ENCODE measurements at regions not wholly inside any gene's neighbourhood (a gene's known extent, or its start where the extent isn't known, plus 50 kb on each side); places are given as distances from the start of the nearest gene placed in this dataset.

DNA sequence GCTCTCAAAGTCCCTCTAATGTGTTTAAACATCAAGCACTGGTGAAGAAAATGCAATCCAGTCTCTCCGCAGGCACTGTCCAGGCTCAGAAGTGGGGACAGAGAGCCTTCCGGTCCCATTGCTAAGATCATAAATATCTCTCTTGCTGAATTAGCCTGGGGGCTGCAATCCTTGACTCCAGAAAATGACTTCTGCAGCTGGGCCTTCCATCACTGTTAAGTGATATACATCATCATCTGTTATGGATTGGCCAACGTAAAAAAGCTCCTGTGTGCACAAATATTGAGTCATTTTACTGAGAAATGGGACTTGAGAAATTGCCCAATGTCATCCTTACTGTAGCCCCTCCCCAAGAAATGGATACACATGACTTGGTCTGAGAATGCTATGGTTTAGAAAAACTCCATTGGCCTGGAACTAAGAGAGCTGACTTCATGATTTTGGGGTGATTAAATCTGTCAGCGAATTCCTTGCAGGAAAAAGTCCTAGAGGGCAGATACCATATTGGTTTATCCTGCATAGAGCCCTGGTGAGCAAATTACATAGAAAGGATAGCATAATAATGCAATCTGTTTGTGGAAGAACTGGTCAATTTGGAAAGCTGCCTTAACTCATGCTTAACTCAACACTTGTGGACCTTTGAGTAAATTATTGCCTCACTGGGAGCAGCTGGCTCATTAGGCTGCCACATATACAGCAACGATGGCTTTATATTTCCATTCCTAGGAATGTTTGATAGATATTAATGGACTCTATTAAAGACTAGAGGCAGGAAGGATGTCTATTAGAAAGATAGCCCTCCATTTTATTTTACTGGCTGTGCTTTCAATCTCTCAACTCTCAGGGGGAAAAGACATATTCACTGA is 346.1 kb downstream of the GBA3 start:
- H3K4me1 ChIP-seq (ENCODE audit: low read length): no peaks in the 10 kb centered on the region
- no peak overlapping the region for H3K27ac ChIP-seq (ENCODE audit: low read length)
- H3K27me3 ChIP-seq (ENCODE audit: low read length): 0 out of 2 replicates have a peak, but pooled peaks cover 2% of the 10 kb centered on the region
- H2AFZ ChIP-seq (ENCODE audit: low read length): no peak overlapping the region
- DNase-seq: no peak
- H3K4me2 ChIP-seq (ENCODE audit: low read depth, low read length, poor library complexity, severe bottlenecking): no peak overlapping the region
- H3K9me2 ChIP-seq (replicated peaks; ENCODE audit: insufficient read depth, low read length): no peaks in the 10 kb centered on the region
- no peaks in the 10 kb centered on the region for H4K20me1 ChIP-seq (ENCODE audit: insufficient read depth, low read depth, low read length)
- H3K4me3 ChIP-seq (ENCODE audit: low read length): no peak overlapping the region
- no peaks in the 10 kb centered on the region for H3K79me2 ChIP-seq (ENCODE audit: low read length)
- no peaks in the 10 kb centered on the region for H3K36me3 ChIP-seq (ENCODE audit: insufficient read depth, low read length)
- H3K9me3 ChIP-seq (ENCODE audit: low read length): no peaks in the 10 kb centered on the region
- H3K9ac ChIP-seq (ENCODE audit: low read length): no peak overlapping the region

- no peak overlapping the region for H3K27ac ChIP-seq (ENCODE audit: low read length)
- H3K4me1 ChIP-seq (ENCODE audit: low read length): no peaks in the 10 kb centered on the region
- no peak overlapping the region for H3K4me2 ChIP-seq (ENCODE audit: low read depth, low read length, poor library complexity, severe bottlenecking)
- no peak overlapping the region for H3K9ac ChIP-seq (ENCODE audit: low read length)
- H3K9me2 ChIP-seq (replicated peaks; ENCODE audit: insufficient read depth, low read length): no peaks in the 10 kb centered on the region
- DNase-seq: no peak
- no peaks in the 10 kb centered on the region for H3K9me3 ChIP-seq (ENCODE audit: low read length)
- no peak overlapping the region for H3K4me3 ChIP-seq (ENCODE audit: low read length)
- H3K79me2 ChIP-seq (ENCODE audit: low read length): no peaks in the 10 kb centered on the region
- H3K27me3 ChIP-seq (ENCODE audit: low read length): 0 out of 2 replicates have a peak, but pooled peaks cover 2% of the 10 kb centered on the region
- no peak overlapping the region for H2AFZ ChIP-seq (ENCODE audit: low read length)
- H4K20me1 ChIP-seq (ENCODE audit: insufficient read depth, low read depth, low read length): no peaks in the 10 kb centered on the region
- no peaks in the 10 kb centered on the region for H3K36me3 ChIP-seq (ENCODE audit: insufficient read depth, low read length)
Measured at GRCh38 chr4:23036921-23037495, 344.3 kb downstream of the GBA3 start.

DNA sequence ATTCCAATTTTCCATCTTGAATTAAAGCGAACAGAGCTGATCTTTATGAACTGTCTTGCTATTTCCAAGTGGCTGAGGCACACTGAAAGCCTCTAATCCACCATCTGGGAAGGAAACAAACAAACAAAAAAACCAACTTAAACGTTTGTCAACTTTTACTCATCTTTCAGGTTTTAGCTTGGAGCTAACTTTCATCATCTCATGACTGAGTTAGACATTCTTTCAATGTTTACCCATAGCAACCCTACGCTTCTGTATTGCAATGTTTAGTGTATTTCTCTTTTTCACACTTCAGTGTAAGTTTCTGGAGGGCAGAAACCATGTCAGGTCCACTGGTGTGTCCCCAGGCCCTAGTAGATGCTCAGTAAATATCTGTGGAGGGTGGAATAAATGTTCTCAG is 343.8 kb downstream of the GBA3 start:
- Histone ChIP-seq H3K4me3 (ENCODE audit: low read length) (no peak overlapping the region), H3K79me2 (ENCODE audit: low read length) (no peaks in the 10 kb centered on the region), H3K4me2 (ENCODE audit: low read depth, low read length, poor library complexity, severe bottlenecking) (no peak overlapping the region), H3K9me3 (ENCODE audit: low read length) (no peaks in the 10 kb centered on the region), H4K20me1 (ENCODE audit: insufficient read depth, low read depth, low read length) (no peaks in the 10 kb centered on the region), H3K27ac (ENCODE audit: low read length) (no peak overlapping the region), H3K4me1 (ENCODE audit: low read length) (no peaks in the 10 kb centered on the region), H3K27me3 (ENCODE audit: low read length) (0 out of 2 replicates have a peak, but pooled peaks cover 2% of the 10 kb centered on the region), H3K9ac (ENCODE audit: low read length) (no peak overlapping the region), H2AFZ (ENCODE audit: low read length) (no peak overlapping the region), H3K9me2 (replicated peaks; ENCODE audit: insufficient read depth, low read length) (no peaks in the 10 kb centered on the region), H3K36me3 (ENCODE audit: insufficient read depth, low read length) (no peaks in the 10 kb centered on the region)
- no peak for DNase-seq

GRCh38 chr4:23035521-23036056 is 342.9 kb downstream of the GBA3 start:
- Histone ChIP-seq H3K79me2 (ENCODE audit: low read length) (no peaks in the 10 kb centered on the region), H4K20me1 (ENCODE audit: insufficient read depth, low read depth, low read length) (no peaks in the 10 kb centered on the region), H3K4me1 (ENCODE audit: low read length) (no peaks in the 10 kb centered on the region), H2AFZ (ENCODE audit: low read length) (no peak overlapping the region), H3K4me2 (ENCODE audit: low read depth, low read length, poor library complexity, severe bottlenecking) (no peak overlapping the region), H3K9me3 (ENCODE audit: low read length) (no peaks in the 10 kb centered on the region), H3K9ac (ENCODE audit: low read length) (no peak overlapping the region), H3K27me3 (ENCODE audit: low read length) (0 out of 2 replicates have a peak, but pooled peaks cover 2% of the 10 kb centered on the region), H3K9me2 (replicated peaks; ENCODE audit: insufficient read depth, low read length) (no peaks in the 10 kb centered on the region), H3K36me3 (ENCODE audit: insufficient read depth, low read length) (no peaks in the 10 kb centered on the region), H3K4me3 (ENCODE audit: low read length) (no peak overlapping the region), H3K27ac (ENCODE audit: low read length) (no peak overlapping the region)
- no peak for DNase-seq

- Histone ChIP-seq H3K9ac (ENCODE audit: low read length) (no peak overlapping the region), H2AFZ (ENCODE audit: low read length) (no peak overlapping the region), H3K79me2 (ENCODE audit: low read length) (no peaks in the 10 kb centered on the region), H3K9me3 (ENCODE audit: low read length) (no peaks in the 10 kb centered on the region), H3K4me1 (ENCODE audit: low read length) (no peaks in the 10 kb centered on the region), H3K27ac (ENCODE audit: low read length) (no peak overlapping the region), H3K36me3 (ENCODE audit: insufficient read depth, low read length) (no peaks in the 10 kb centered on the region), H3K4me3 (ENCODE audit: low read length) (no peak overlapping the region), H3K9me2 (replicated peaks; ENCODE audit: insufficient read depth, low read length) (no peaks in the 10 kb centered on the region), H3K4me2 (ENCODE audit: low read depth, low read length, poor library complexity, severe bottlenecking) (no peak overlapping the region), H3K27me3 (ENCODE audit: low read length) (no peaks in the 10 kb centered on the region), H4K20me1 (ENCODE audit: insufficient read depth, low read depth, low read length) (no peaks in the 10 kb centered on the region)
- no peak for DNase-seq
Measured at GRCh38 chr4:23034731-23035130, 342.0 kb downstream of the GBA3 start.

GRCh38 chr4:23033796-23034195 is 341.1 kb downstream of the GBA3 start:
- H3K79me2 ChIP-seq (ENCODE audit: low read length): no peaks in the 10 kb centered on the region
- no peaks in the 10 kb centered on the region for H3K36me3 ChIP-seq (ENCODE audit: insufficient read depth, low read length)
- H3K4me1 ChIP-seq (ENCODE audit: low read length): no peaks in the 10 kb centered on the region
- H4K20me1 ChIP-seq (ENCODE audit: insufficient read depth, low read depth, low read length): no peaks in the 10 kb centered on the region
- DNase-seq: no peak
- H3K9me2 ChIP-seq (replicated peaks; ENCODE audit: insufficient read depth, low read length): no peaks in the 10 kb centered on the region
- no peak overlapping the region for H3K27ac ChIP-seq (ENCODE audit: low read length)
- H3K9ac ChIP-seq (ENCODE audit: low read length): no peak overlapping the region
- no peak overlapping the region for H3K4me3 ChIP-seq (ENCODE audit: low read length)
- no peak overlapping the region for H2AFZ ChIP-seq (ENCODE audit: low read length)
- H3K27me3 ChIP-seq (ENCODE audit: low read length): no peaks in the 10 kb centered on the region
- no peaks in the 10 kb centered on the region for H3K9me3 ChIP-seq (ENCODE audit: low read length)
- H3K4me2 ChIP-seq (ENCODE audit: low read depth, low read length, poor library complexity, severe bottlenecking): no peak overlapping the region

GRCh38 chr4:23028875-23029274 is 336.1 kb downstream of the GBA3 start:
- no peaks in the 10 kb centered on the region for H3K79me2 ChIP-seq (ENCODE audit: low read length)
- no peaks in the 10 kb centered on the region for H3K4me1 ChIP-seq (ENCODE audit: low read length)
- H3K4me3 ChIP-seq (ENCODE audit: low read length): no peak overlapping the region
- DNase-seq: no peak
- no peak overlapping the region for H2AFZ ChIP-seq (ENCODE audit: low read length)
- no peak overlapping the region for H3K27ac ChIP-seq (ENCODE audit: low read length)
- no peaks in the 10 kb centered on the region for H4K20me1 ChIP-seq (ENCODE audit: insufficient read depth, low read depth, low read length)
- no peaks in the 10 kb centered on the region; the same call in 1 of the 2 replicates for H3K9me2 ChIP-seq (replicated peaks; ENCODE audit: insufficient read depth, low read length)
- no peaks in the 10 kb centered on the region for H3K36me3 ChIP-seq (ENCODE audit: insufficient read depth, low read length)
- no peak overlapping the region for H3K9ac ChIP-seq (ENCODE audit: low read length)
- H3K9me3 ChIP-seq (ENCODE audit: low read length): no peaks in the 10 kb centered on the region
- H3K4me2 ChIP-seq (ENCODE audit: low read depth, low read length, poor library complexity, severe bottlenecking): no peak overlapping the region
- H3K27me3 ChIP-seq (ENCODE audit: low read length): no peaks in the 10 kb centered on the region

DNA sequence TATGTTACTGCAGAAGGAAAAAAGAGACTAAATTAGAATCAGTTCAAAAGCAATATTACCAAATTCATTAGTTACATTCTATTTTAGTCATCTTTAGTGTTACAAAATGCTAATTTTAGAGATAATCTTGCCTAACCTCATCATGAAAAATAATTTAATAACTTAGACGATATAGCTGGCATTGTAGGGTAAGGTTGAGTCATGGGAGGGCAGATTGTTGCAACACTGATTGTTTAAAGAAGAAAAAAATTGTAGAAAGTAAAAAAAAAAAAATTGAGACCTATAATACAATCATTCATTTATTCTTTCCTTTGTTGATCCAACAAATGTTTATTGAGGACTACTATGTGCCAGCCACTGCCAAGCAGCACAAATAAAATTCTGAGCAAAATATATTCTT is 330.9 kb downstream of the GBA3 start:
- H4K20me1 ChIP-seq (ENCODE audit: insufficient read depth, low read depth, low read length): no peaks in the 10 kb centered on the region
- no peaks in the 10 kb centered on the region for H3K79me2 ChIP-seq (ENCODE audit: low read length)
- H3K9me2 ChIP-seq (replicated peaks; ENCODE audit: insufficient read depth, low read length): no peaks in the 10 kb centered on the region; the same call in 1 of the 2 replicates
- no peak overlapping the region for H3K4me3 ChIP-seq (ENCODE audit: low read length)
- no peak overlapping the region for H2AFZ ChIP-seq (ENCODE audit: low read length)
- no peak overlapping the region for H3K9ac ChIP-seq (ENCODE audit: low read length)
- no peak overlapping the region for H3K27ac ChIP-seq (ENCODE audit: low read length)
- no peak for DNase-seq
- no peaks in the 10 kb centered on the region for H3K4me1 ChIP-seq (ENCODE audit: low read length)
- H3K36me3 ChIP-seq (ENCODE audit: insufficient read depth, low read length): no peaks in the 10 kb centered on the region
- H3K9me3 ChIP-seq (ENCODE audit: low read length): no peaks in the 10 kb centered on the region
- H3K27me3 ChIP-seq (ENCODE audit: low read length): no peaks in the 10 kb centered on the region
- no peak overlapping the region for H3K4me2 ChIP-seq (ENCODE audit: low read depth, low read length, poor library complexity, severe bottlenecking)
